ENCODE measurements at regions not wholly inside any gene's neighbourhood (a gene's known extent, or its start where the extent isn't known, plus 50 kb on each side); places are given as distances from the start of the nearest gene placed in this dataset.

DNA sequence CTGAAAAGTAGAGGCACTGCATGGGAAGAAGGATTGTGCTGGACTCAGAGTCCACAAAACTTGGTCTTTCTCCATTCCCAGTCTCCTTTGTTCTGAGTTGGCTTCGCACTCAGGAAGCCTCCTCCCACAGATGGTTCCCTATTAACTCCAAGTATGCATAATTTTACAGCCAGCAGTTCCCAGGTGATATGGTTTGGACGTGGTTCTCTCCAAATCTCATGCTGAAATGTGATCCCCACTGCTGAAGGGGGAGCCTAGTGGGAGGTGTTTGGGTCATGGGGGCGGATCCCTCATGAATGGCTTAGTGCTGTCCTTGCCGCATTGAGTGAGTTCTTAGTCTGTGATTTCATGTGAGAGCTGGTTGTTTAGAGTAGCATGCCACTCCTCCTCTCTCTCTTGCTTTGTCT, 86.6 kb downstream of the FEM1C start:
- Histone ChIP-seq H3K27me3 (ENCODE audit: insufficient read depth, poor library complexity, severe bottlenecking) (no peaks in the 10 kb centered on the region), H3K4me3 (replicated peaks; ENCODE audit: insufficient read depth, low read length) (no peak overlapping the region), H3K27ac (replicated peaks) (no peak overlapping the region)
- no peak for DNase-seq (ENCODE audit: low read depth in 1 of 2, low spot score in 1 of 2)
- no peak for TF ChIP-seq POLR2AphosphoS5 (IDR thresholded peaks at IDR 0.05; ENCODE audit: low read depth)
- no peak for TF ChIP-seq GABPA (IDR thresholded peaks at IDR 0.05; ENCODE audit: low read depth)
- no peak for TF ChIP-seq REST (IDR thresholded peaks at IDR 0.05; ENCODE audit: insufficient replicate concordance, low read depth)
- no peak for TF ChIP-seq CTCF (IDR thresholded peaks at IDR 0.05; ENCODE audit: insufficient read depth, low read length)
- no peak for TF ChIP-seq SPI1 (IDR thresholded peaks at IDR 0.05; ENCODE audit: borderline replicate concordance, low read depth)

DNA sequence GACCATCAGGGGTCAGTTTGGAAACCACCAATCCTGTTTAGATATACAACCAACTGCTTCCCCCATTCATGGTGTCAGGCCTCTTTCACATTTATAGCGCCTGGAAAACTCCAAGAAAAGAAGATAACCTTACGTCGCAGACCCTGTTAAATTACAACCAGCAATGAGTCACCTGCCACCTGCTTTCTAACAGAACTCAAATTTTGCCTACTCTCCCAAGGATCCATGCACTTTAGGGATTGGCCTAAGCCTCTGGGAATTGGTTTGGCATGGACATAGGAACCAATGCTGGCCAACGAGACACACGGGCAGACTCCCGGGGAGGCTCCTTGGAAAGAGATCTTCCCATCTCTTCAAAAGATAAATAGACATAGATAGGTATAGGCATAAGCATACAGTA, 87.0 kb downstream of the FEM1C start:
- TF ChIP-seq CTCF (IDR thresholded peaks at IDR 0.05; ENCODE audit: insufficient read depth, low read length): no peak
- no peak for TF ChIP-seq SPI1 (IDR thresholded peaks at IDR 0.05; ENCODE audit: borderline replicate concordance, low read depth)
- no peak for TF ChIP-seq GABPA (IDR thresholded peaks at IDR 0.05; ENCODE audit: low read depth)
- TF ChIP-seq REST (IDR thresholded peaks at IDR 0.05; ENCODE audit: insufficient replicate concordance, low read depth): no peak
- TF ChIP-seq POLR2AphosphoS5 (IDR thresholded peaks at IDR 0.05; ENCODE audit: low read depth): no peak
- no peak for DNase-seq (ENCODE audit: low read depth in 1 of 2, low spot score in 1 of 2)
- H3K27ac ChIP-seq (replicated peaks): no peak overlapping the region

DNA sequence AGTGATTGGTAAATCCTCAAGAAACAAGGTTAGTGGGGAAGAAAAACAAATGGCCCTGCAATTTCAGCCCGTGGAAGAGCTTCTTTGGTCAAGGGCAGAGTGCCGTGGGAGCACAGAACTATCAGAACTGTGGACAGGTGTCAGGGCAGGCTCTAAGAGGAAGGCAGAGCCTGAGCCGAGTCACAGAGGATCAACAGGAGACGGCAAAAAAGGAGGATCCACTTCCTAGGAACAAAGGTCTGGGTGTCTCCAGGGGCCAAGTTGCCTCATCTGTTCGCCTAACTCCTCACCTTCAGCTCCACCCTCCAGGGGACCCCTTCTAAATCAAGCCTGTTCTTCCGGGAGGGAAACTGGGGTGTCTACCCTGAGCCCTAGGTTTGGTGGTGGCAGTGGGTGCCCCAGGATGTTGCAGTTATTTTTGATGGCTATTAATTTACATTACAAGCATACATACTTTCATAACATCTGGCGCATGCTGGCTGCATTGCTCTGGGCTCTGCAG, 88.0 kb downstream of the FEM1C start:
- no peak for DNase-seq (ENCODE audit: low read depth in 1 of 2, low spot score in 1 of 2)
- TF ChIP-seq POLR2AphosphoS5 (IDR thresholded peaks at IDR 0.05; ENCODE audit: low read depth): no peak
- Histone ChIP-seq H3K4me3 (replicated peaks; ENCODE audit: insufficient read depth, low read length) (no peak overlapping the region), H3K27ac (replicated peaks) (no peak overlapping the region), H3K27me3 (ENCODE audit: insufficient read depth, poor library complexity, severe bottlenecking) (no peaks in the 10 kb centered on the region)

More for the DNA sequence above, 87.0 kb downstream of the FEM1C start:
- Histone ChIP-seq H3K27me3 (ENCODE audit: insufficient read depth, poor library complexity, severe bottlenecking) (no peaks in the 10 kb centered on the region), H3K4me3 (replicated peaks; ENCODE audit: insufficient read depth, low read length) (no peak overlapping the region)

GRCh38 chr5:115456056-115456455, 88.5 kb downstream of the FEM1C start:
- DNase-seq (ENCODE audit: low read depth in 1 of 2, low spot score in 1 of 2): no peak
- TF ChIP-seq GABPA (IDR thresholded peaks at IDR 0.05; ENCODE audit: low read depth) (no peak), REST (IDR thresholded peaks at IDR 0.05; ENCODE audit: insufficient replicate concordance, low read depth) (no peak), SPI1 (IDR thresholded peaks at IDR 0.05; ENCODE audit: borderline replicate concordance, low read depth) (no peak), CTCF (IDR thresholded peaks at IDR 0.05; ENCODE audit: insufficient read depth, low read length) (no peak), POLR2AphosphoS5 (IDR thresholded peaks at IDR 0.05; ENCODE audit: low read depth) (no peak)
- no peak overlapping the region for H3K4me3 ChIP-seq (replicated peaks; ENCODE audit: insufficient read depth, low read length)
- H3K27me3 ChIP-seq (ENCODE audit: insufficient read depth, poor library complexity, severe bottlenecking): no peaks in the 10 kb centered on the region
- no peak overlapping the region for H3K27ac ChIP-seq (replicated peaks)
